HFF-Myc (cell line): ENCODE measurements at regions not wholly inside any gene's neighbourhood (a gene's known extent, or its start where the extent isn't known, plus 50 kb on each side); places are given as distances from the start of the nearest gene placed in this dataset.
"Not testable (repeated sequence)": the region's sequence is repeated elsewhere in the genome, so short reads cannot be mapped to it uniquely, and the experiment has no call there.

Experiments
- DNase-seq: peaks from one replicate; pipeline ENCODE4 v3.0.0-alpha.2; 2011; ENCODE audit warnings: low read depth; ENCODE audit errors: extremely low read depth
- H3K4me3 ChIP-seq: replicated peaks from 2 replicates; pipeline ENCODE4 v1.5.1; 2011; ENCODE audit warnings: low read depth, mild to moderate bottlenecking, control low read depth, low read length
- TF ChIP-seq, protein P1 (sequence below): IDR thresholded peaks from 2 replicates; pipeline ENCODE4 v1.5.1; 2012; ENCODE audit warnings: mild to moderate bottlenecking, low read depth, low read length, control low read depth; ENCODE audit errors: missing control alignments

DNA sequence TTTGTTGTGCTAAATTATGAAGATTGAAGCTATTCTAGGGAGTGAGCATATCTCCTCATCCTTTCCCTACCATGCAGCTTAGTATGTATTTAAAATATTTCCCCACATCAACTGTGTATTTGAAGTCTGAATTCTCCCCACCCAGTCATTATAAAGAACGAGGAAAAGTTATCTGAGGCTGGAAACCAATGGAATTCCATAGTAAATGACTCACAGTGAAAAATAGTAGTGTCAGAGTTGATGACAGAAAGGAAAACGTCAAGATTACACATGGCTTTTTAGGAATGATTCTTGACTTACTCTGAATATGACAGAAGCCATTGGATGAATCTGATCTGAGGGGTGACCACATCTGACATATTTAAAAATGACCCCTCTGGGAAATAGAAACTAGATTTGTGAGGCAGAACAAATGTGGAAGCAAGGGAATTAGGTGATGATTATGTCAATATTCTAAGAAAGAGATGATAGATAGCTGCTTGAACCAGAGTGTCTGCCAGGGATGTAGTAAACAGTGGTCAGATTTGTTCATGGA lies 1768.9 kb upstream of the CDH9 start:
- H3K4me3 ChIP-seq: no peak overlapping the region
- no peak for DNase-seq
- TF ChIP-seq, protein P1, sequence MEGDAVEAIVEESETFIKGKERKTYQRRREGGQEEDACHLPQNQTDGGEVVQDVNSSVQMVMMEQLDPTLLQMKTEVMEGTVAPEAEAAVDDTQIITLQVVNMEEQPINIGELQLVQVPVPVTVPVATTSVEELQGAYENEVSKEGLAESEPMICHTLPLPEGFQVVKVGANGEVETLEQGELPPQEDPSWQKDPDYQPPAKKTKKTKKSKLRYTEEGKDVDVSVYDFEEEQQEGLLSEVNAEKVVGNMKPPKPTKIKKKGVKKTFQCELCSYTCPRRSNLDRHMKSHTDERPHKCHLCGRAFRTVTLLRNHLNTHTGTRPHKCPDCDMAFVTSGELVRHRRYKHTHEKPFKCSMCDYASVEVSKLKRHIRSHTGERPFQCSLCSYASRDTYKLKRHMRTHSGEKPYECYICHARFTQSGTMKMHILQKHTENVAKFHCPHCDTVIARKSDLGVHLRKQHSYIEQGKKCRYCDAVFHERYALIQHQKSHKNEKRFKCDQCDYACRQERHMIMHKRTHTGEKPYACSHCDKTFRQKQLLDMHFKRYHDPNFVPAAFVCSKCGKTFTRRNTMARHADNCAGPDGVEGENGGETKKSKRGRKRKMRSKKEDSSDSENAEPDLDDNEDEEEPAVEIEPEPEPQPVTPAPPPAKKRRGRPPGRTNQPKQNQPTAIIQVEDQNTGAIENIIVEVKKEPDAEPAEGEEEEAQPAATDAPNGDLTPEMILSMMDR: no peak

DNA sequence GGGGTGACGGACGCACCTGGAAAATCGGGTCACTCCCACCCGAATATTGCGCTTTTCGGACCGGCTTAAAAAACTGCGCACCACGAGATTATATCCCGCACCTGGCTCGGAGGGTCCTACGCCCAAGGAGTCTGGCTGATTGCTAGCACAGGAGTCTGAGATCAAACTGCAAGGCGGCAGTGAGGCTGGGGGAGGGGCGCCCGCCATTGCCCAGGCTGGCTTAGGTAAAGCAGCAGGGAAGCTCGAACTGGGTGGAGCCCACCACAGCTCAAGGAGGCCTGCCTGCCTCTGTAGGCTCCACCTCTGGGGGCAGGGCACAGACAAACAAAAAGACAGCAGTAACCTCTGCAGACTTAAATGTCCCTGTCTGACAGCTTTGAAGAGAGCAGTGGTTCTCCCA lies 1760.6 kb upstream of the CDH9 start:
- not testable (repeated sequence) for H3K4me3 ChIP-seq, DNase-seq

DNA sequence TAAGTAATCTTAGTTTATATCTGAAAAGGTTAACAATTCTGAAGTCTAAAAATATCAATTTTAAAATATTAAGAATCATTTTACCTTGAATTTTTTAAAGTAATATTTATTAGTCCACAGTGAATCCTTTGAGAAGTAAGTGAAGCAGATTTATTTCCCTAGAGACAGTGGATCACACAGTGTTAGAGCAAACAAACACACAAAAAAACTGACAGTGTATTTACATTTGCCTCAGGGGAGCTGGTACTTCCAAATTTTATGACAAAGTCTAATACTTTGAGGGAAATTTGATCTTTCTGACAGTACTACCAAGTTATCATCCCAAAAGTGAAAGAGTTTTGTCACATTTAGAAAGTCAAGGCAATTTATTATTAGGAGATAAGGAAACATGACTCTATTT lies 1750.6 kb upstream of the CDH9 start:
- DNase-seq: no peak
- TF ChIP-seq, protein P1: no peak
- no peak overlapping the region for H3K4me3 ChIP-seq

DNA sequence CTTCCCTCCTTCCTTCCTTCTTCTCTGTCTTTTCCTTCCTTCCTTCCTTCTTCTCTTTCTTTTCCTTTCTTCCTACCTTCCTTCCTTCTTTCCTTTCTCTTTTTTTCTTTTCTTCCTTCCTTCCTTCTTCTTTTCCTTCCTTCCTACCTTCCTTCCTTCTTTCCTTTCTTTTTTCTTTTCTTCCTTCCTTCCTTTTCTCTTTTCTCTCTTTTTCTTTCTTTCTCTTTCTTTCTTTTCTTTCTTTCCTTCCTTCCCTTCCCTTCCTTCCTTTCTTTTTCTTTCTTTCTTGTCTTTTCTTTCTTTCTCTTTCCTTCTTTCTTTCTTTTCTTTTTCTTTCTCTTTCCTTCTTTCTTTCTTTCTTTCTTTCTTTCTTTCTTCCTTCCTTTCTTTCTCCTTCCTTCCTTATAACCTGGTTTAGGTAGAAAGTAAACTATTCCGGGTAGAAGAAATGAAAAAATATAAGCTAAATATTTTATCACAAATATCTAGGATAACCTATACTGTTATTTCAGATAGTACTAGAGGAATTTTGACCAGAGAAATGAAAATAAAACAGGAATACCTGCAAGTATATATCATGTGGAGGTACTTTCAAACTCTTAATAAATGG lies 1741.8 kb upstream of the CDH9 start:
- TF ChIP-seq, protein P1: no peak
- H3K4me3 ChIP-seq: no peak overlapping the region
- DNase-seq: no peak

DNA sequence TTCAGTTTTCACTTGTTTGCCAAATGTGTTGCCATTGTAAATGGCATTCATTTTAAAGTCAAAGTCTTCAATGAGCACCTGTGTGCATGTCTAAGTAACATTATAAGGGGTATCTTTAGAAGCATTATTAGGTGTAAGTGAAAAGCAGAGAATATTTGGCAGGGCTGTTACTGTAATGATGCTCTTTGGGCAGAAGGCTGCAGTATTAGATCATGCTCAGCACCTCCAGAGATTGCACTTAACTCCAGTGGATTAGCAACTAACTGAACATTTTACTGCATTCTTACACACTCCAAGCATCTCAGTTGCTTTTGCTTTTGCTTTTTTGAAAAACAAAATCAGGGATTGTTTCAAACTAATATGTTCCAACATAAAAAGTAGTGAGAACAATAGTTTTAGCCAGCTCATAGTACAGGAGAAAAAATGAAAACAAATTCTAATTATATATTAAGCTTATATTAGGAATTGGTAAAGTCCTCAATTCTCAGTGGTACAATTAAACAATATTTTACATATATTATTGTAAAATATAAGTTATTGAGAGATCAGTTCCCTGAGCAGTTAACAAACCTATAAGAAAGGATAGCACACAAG lies 1740.9 kb upstream of the CDH9 start:
- TF ChIP-seq, protein P1: no peak
- no peak overlapping the region for H3K4me3 ChIP-seq
- no peak for DNase-seq

DNA sequence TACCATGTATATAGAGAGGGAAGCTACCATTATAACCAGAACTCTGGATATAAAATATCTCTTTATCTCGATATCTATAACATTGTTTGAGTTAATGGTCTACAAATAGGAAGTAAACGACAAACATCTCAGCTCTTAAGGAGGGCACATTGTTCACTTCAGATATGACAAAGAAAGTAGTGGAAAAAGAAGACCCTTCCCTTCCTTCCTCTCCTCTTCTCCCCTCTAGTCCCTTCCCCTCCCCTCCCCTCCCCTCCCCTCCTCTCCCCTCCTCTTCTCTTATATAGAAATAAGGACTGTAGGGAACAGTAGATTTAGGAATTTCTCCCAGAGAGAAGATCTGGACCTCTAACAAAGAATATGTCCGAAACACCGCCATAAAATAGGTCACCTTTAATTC lies 1731.9 kb upstream of the CDH9 start:
- DNase-seq: no peak
- TF ChIP-seq, protein P1: no peak
- no peak overlapping the region for H3K4me3 ChIP-seq

DNA sequence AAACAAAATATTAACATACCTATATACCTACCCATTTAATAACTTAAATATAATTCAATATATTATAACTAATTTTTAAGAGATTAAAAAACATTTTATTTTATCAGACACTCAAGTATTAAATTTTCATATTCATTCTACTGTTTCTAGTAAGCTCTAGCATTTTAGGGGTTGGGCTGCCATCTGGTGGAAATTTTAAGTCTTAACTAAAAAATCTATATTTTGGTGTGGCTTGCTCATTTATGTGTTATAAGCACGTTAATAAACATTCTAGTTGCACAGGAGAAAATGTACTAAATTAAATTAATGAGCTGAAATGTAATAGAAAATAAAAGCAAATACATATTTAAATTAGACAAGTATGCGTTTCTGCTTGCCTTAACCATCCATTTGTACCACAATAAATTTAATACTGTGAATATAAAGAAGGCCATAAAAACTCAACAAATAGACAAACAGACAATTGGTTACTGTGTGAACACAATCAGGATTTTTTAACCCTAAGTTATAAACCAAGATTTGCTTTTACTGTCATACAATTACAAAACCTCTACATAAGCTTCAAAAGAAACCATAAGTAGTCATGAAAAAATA lies 1728.3 kb upstream of the CDH9 start:
- H3K4me3 ChIP-seq: no peak overlapping the region
- TF ChIP-seq, protein P1: no peak
- DNase-seq: no peak
